DND-41 (cell line): ENCODE measurements at regions not wholly inside any gene's neighbourhood (a gene's known extent, or its start where the extent isn't known, plus 50 kb on each side); places are given as distances from the start of the nearest gene placed in this dataset.

Experiments
- ATAC-seq: fragments of 200-7000 bp; cut with Tn5 transposase; 3 replicates; pipeline ENCODE4 v1.9.1; 2021; ENCODE audit warnings: low read depth; ENCODE audit not compliant: insufficient read depth
- DNase-seq: peaks from one replicate; pipeline ENCODE4 v3.0.0-alpha.2; 2020
- H2AFZ ChIP-seq: 2 replicates; pipeline ENCODE4 v1.6.0; 2012; ENCODE audit warnings: low read depth, low read length
- H3K27ac ChIP-seq: 2 replicates; pipeline ENCODE4 v1.5.1; 2012; ENCODE audit warnings: low read length, inconsistent platforms
- H3K27me3 ChIP-seq: fragments of 200-600 bp; sonication (generic); 2 replicates; pipeline ENCODE4 v1.6.0; 2012; ENCODE audit warnings: low read length, mild to moderate bottlenecking, inconsistent platforms; ENCODE audit not compliant: insufficient read depth, poor library complexity
- H3K36me3 ChIP-seq: 2 replicates; pipeline ENCODE4 v1.5.1; 2012; ENCODE audit warnings: low read length, inconsistent platforms; ENCODE audit not compliant: insufficient read depth
- H3K4me1 ChIP-seq: 2 replicates; pipeline ENCODE4 v1.5.1; 2012; ENCODE audit warnings: mild to moderate bottlenecking, low read length; ENCODE audit not compliant: insufficient read depth
- H3K4me2 ChIP-seq: 2 replicates; pipeline ENCODE4 v1.6.0; 2012; ENCODE audit warnings: mild to moderate bottlenecking, moderate library complexity, low read length, inconsistent platforms; ENCODE audit not compliant: insufficient read depth
- H3K4me3 ChIP-seq, 2 experiments: fragments of 200-600 bp in 1 of 2; shearing (Covaris generic) in 1 of 2; 2 replicates each; pipeline ENCODE4 v1.5.1; 2012 to 2016; ENCODE audit warnings: inconsistent platforms in 2 of 2, low read length in 2 of 2, mild to moderate bottlenecking in 2 of 2, low read depth in 1 of 2, moderate library complexity in 1 of 2
- H3K79me2 ChIP-seq: 2 replicates; pipeline ENCODE4 v1.6.0; 2012; ENCODE audit warnings: low read length, inconsistent platforms; ENCODE audit not compliant: insufficient read depth
- H3K9ac ChIP-seq: 2 replicates; pipeline ENCODE4 v1.6.0; 2012; ENCODE audit warnings: low read depth, mild to moderate bottlenecking, inconsistent platforms, low read length, moderate library complexity
- H3K9me3 ChIP-seq: 2 replicates; pipeline ENCODE4 v1.5.1; 2012; ENCODE audit warnings: low read length, moderate library complexity, mild to moderate bottlenecking, inconsistent platforms; ENCODE audit not compliant: insufficient read depth, severe bottlenecking
- H4K20me1 ChIP-seq: 2 replicates; pipeline ENCODE4 v1.6.0; 2012; ENCODE audit warnings: low read length; ENCODE audit not compliant: insufficient read depth
- EZH2 ChIP-seq: IDR thresholded peaks from 3 replicates; pipeline ENCODE4 v1.6.1; 2012; ENCODE audit warnings: borderline replicate concordance, low read depth, mild to moderate bottlenecking, moderate library complexity, low read length, inconsistent platforms; ENCODE audit not compliant: severe bottlenecking
- TF ChIP-seq, protein P1 (sequence below): IDR thresholded peaks from 2 replicates; pipeline ENCODE4 v1.5.1; 2012; ENCODE audit warnings: borderline replicate concordance, low read length, moderate library complexity, mild to moderate bottlenecking; ENCODE audit not compliant: poor library complexity, severe bottlenecking; ENCODE audit errors: extremely low read depth

DNA sequence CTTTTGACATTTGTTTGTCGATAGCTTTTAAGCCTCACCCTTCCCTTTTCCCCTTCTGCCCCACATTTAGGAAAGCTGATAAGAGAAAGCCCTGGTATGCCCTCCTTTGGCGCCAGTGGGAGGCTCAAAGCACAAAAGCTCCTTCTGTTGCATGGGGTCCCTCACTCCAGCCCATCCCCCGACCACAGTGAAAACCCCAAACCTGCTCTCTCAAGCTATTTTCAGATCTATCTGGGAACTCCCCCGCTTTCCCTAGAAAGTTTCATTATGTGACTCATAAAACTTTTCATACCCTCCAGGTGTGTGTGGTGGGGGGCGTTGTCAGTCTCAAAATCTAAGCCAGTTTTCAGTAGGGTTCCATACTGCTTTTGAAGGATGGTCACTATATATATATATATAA lies 259.0 kb upstream of the PCDH7 start:
- Histone ChIP-seq H3K27ac (no peak overlapping the region), H3K4me2 (no peak overlapping the region)

DNA sequence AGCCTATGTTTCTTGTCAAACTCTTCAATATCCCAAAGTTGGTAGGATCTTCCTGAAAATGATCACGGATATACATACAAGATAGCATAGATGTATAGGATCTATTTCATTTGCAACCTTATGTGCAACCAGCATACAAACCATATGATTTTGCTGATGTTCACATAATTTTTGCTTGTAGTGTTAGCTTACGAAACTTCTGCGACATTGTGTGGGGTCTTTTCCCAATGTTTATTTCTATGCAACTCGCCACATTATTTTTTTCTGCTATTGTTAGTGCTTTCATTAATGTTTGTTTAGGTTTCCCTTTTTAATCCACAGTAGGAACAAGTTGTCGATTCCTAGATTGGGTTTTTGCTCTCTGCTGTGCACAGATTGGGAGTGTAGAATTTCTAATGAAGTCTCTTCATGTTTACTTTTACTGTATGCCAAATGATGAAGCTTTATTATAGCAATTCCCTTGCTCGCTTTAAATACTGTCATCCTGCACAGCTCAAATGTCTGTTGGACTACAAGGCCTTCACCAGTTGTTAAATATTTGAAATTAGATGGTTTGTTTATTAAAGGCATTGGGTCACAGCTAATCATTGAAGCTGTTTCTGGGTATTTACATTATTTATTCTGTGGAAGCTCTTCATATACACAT lies 257.6 kb upstream of the PCDH7 start:
- Histone ChIP-seq H2AFZ (no peak overlapping the region), H3K27ac (no peak overlapping the region), H3K36me3 (no peaks in the 10 kb centered on the region), H3K27me3 (no peaks in the 10 kb centered on the region), H3K4me2 (no peak overlapping the region), H3K9ac (no peak overlapping the region), H4K20me1 (no peaks in the 10 kb centered on the region), H3K4me1 (no peaks in the 10 kb centered on the region), H3K9me3 (no peaks in the 10 kb centered on the region), H3K4me3 (no peak overlapping the region), H3K79me2 (no peaks in the 10 kb centered on the region)
- TF ChIP-seq EZH2 = no peak
- TF ChIP-seq, protein P1, sequence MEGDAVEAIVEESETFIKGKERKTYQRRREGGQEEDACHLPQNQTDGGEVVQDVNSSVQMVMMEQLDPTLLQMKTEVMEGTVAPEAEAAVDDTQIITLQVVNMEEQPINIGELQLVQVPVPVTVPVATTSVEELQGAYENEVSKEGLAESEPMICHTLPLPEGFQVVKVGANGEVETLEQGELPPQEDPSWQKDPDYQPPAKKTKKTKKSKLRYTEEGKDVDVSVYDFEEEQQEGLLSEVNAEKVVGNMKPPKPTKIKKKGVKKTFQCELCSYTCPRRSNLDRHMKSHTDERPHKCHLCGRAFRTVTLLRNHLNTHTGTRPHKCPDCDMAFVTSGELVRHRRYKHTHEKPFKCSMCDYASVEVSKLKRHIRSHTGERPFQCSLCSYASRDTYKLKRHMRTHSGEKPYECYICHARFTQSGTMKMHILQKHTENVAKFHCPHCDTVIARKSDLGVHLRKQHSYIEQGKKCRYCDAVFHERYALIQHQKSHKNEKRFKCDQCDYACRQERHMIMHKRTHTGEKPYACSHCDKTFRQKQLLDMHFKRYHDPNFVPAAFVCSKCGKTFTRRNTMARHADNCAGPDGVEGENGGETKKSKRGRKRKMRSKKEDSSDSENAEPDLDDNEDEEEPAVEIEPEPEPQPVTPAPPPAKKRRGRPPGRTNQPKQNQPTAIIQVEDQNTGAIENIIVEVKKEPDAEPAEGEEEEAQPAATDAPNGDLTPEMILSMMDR = no peak
- DNase-seq (no peak), ATAC-seq (no peak)

More for the DNA sequence above, 259.0 kb upstream of the PCDH7 start:
- ATAC-seq (no peak), DNase-seq (no peak)
- H3K27me3 ChIP-seq = no peaks in the 10 kb centered on the region
- no peaks in the 10 kb centered on the region for H4K20me1 ChIP-seq
- H3K79me2 ChIP-seq = no peaks in the 10 kb centered on the region
- H2AFZ ChIP-seq = no peak overlapping the region
- H3K9ac ChIP-seq = no peak overlapping the region
- H3K4me1 ChIP-seq = no peaks in the 10 kb centered on the region
- no peaks in the 10 kb centered on the region for H3K36me3 ChIP-seq
- H3K9me3 ChIP-seq = no peaks in the 10 kb centered on the region
- no peak overlapping the region for H3K4me3 ChIP-seq
- TF ChIP-seq, protein P1 = no peak
- no peak for TF ChIP-seq EZH2

GRCh38 chr4:30471861-30472260 lies 248.3 kb upstream of the PCDH7 start:
- Histone ChIP-seq H3K9me3 (no peaks in the 10 kb centered on the region), H4K20me1 (no peaks in the 10 kb centered on the region), H3K4me3 (no peak overlapping the region), H3K27ac (no peak overlapping the region), H3K27me3 (no peaks in the 10 kb centered on the region), H3K36me3 (no peaks in the 10 kb centered on the region), H3K4me1 (no peaks in the 10 kb centered on the region), H2AFZ (no peak overlapping the region), H3K9ac (no peak overlapping the region), H3K4me2 (no peak overlapping the region), H3K79me2 (no peaks in the 10 kb centered on the region)
- DNase-seq (no peak), ATAC-seq (no peak)
- TF ChIP-seq, protein P1 = no peak
- TF ChIP-seq EZH2 = no peak
